GM12878 (cell line): ENCODE measurements at regions not wholly inside any gene's neighbourhood (a gene's known extent, or its start where the extent isn't known, plus 50 kb on each side); places are given as distances from the start of the nearest gene placed in this dataset.

ENCODE experiments used
- ATAC-seq: fragments of 200-7000 bp; cut with Tn5 transposase; 3 replicates; pipeline ENCODE4 v1.9.1; 2020; ENCODE audit warnings: mild to moderate bottlenecking, moderate library complexity
- BruUV-seq: library from RNA; stranded (reverse); fragments of 400-500 nt; replicated peaks from 2 replicates; lab custom pipeline; 2021; lab: Mats Ljungman, UMichigan
- CTCF ChIA-PET: fragments of 300-600 bp; sonication (Branson Sonifier 250); formaldehyde crosslinking; extraction: SDS; loops from one replicate; lab custom pipeline; 2021; ENCODE audit warnings: inconsistent platforms; lab: Yijun Ruan, JAX
- POLR2A ChIA-PET: fragments of 350-600 bp; formaldehyde crosslinking; extraction: SDS; loops from one replicate; lab custom pipeline; 2021; ENCODE audit warnings: inconsistent platforms; lab: Charles Lee
- RAD21 ChIA-PET: fragments of 300-600 bp; sonication (Branson Sonifier 250); formaldehyde crosslinking; loops from one replicate; lab custom pipeline; 2023; ENCODE audit warnings: antibody characterized with exemption; ENCODE audit not compliant: unreplicated experiment; lab: Charles Lee
- SMC1A ChIA-PET: fragments of 300-600 bp; sonication (Branson Sonifier 250); formaldehyde crosslinking; loops from one replicate; lab custom pipeline; 2023; ENCODE audit not compliant: unreplicated experiment, uncharacterized antibody; lab: Charles Lee
- DNase-seq: peaks from one replicate; pipeline ENCODE4 v3.0.0-alpha.2; 2011; ENCODE audit warnings: low read depth, low spot score
- FAIRE-seq: peaks from 3 replicates; lab custom pipeline; 2011; peaks lifted over from hg19 to GRCh38; lab: Jason Lieb, UNC
- H2AFZ ChIP-seq: 2 replicates; pipeline ENCODE4 v1.6.0; 2011; ENCODE audit warnings: low read depth, low read length, control low read depth; ENCODE audit not compliant: control insufficient read depth
- H3K27ac ChIP-seq: 2 replicates; pipeline ENCODE4 v1.5.1; 2011; ENCODE audit warnings: control low read depth; ENCODE audit not compliant: control insufficient read depth, insufficient read depth
- H3K27me3 ChIP-seq, 2 experiments: replicated peaks in 1 of 2; 2 replicates each; pipeline versions ENCODE4 v1.6.0 to v1.6.1; 2011; ENCODE audit warnings: low read length in 1 of 2; ENCODE audit not compliant: control insufficient read depth in 2 of 2, insufficient read depth in 2 of 2
- H3K36me3 ChIP-seq, 2 experiments: 2 replicates each; pipeline ENCODE4 v1.5.1; 2011; ENCODE audit warnings: low read length in 1 of 2; ENCODE audit not compliant: control insufficient read depth in 2 of 2, insufficient read depth in 2 of 2
- H3K4me1 ChIP-seq: 2 replicates; pipeline ENCODE4 v1.6.1; 2011; ENCODE audit warnings: mild to moderate bottlenecking, low read length, moderate library complexity, mixed read lengths; ENCODE audit not compliant: control insufficient read depth, insufficient read depth
- H3K4me2 ChIP-seq: 2 replicates; pipeline ENCODE4 v1.6.0; 2011; ENCODE audit warnings: control low read depth; ENCODE audit not compliant: control insufficient read depth, insufficient read depth
- H3K4me3 ChIP-seq: fragments of 200-600 bp; sonication (generic); 2 replicates; pipeline ENCODE4 v1.5.1; 2016
- H3K79me2 ChIP-seq: 2 replicates; pipeline ENCODE4 v1.6.0; 2011; ENCODE audit warnings: low read length; ENCODE audit not compliant: control insufficient read depth, insufficient read depth
- H3K9ac ChIP-seq: 2 replicates; pipeline ENCODE4 v1.8.0; 2011; ENCODE audit warnings: low read length, control low read depth, mixed read lengths; ENCODE audit not compliant: control insufficient read depth, insufficient read depth
- H3K9me3 ChIP-seq: replicated peaks from 3 replicates; pipeline ENCODE4 v1.5.1; 2011; ENCODE audit warnings: mild to moderate bottlenecking, low read length; ENCODE audit not compliant: control insufficient read depth, insufficient read depth
- H4K20me1 ChIP-seq: 2 replicates; pipeline ENCODE4 v1.6.0; 2011; ENCODE audit not compliant: control insufficient read depth, insufficient read depth
- BHLHE40 ChIP-seq, 2 experiments: fragments of 450-650 bp in 1 of 2; IDR thresholded peaks; 2 replicates each; pipeline ENCODE4 v1.6.1; 2011 to 2017; ENCODE audit warnings: low read depth in 2 of 2, borderline replicate concordance in 1 of 2, improper control_type of control experiment in 1 of 2, low read length in 1 of 2, mild to moderate bottlenecking in 1 of 2
- BMI1 ChIP-seq: fragments of 450-650 bp; IDR thresholded peaks from 2 replicates; pipeline ENCODE4 v1.6.1; 2016; ENCODE audit warnings: mild to moderate bottlenecking, moderate library complexity, borderline replicate concordance
- CBX5 ChIP-seq: sonication (generic); IDR thresholded peaks from 2 replicates; pipeline ENCODE4 v1.6.1; 2016; ENCODE audit warnings: low read depth, moderate library complexity, mild to moderate bottlenecking, inconsistent platforms
- CHD2 ChIP-seq: IDR thresholded peaks from 2 replicates; pipeline ENCODE4 v1.6.1; 2011; ENCODE audit warnings: low read depth, low read length, improper control_type of control experiment, borderline replicate concordance
- EP300 ChIP-seq, 2 experiments: fragments of 150-350 bp in 1 of 2; IDR thresholded peaks; 2 replicates each; pipeline ENCODE4 v1.6.1; 2011 to 2012; ENCODE audit warnings: low read depth in 2 of 2, low read length in 2 of 2, borderline replicate concordance in 1 of 2, improper control_type of control experiment in 1 of 2, inconsistent platforms in 1 of 2; ENCODE audit not compliant: control insufficient read depth in 1 of 2
- ESRRA ChIP-seq: IDR thresholded peaks from 2 replicates; pipeline ENCODE4 v1.6.1; 2012; ENCODE audit warnings: mild to moderate bottlenecking, low read length, improper control_type of control experiment
- MAX ChIP-seq: IDR thresholded peaks from 2 replicates; pipeline ENCODE4 v1.6.1; 2012; ENCODE audit warnings: low read depth, low read length, improper control_type of control experiment
- NBN ChIP-seq: fragments of 450-650 bp; IDR thresholded peaks from 2 replicates; pipeline ENCODE4 v1.6.1; 2016
- NR2F1 ChIP-seq: fragments of 450-650 bp; conservative IDR thresholded peaks from 2 replicates; pipeline ENCODE4 v1.6.1; 2017; ENCODE audit warnings: mild to moderate bottlenecking
- PAX5 ChIP-seq: IDR thresholded peaks from 2 replicates; pipeline ENCODE4 v1.6.1; 2011; ENCODE audit warnings: low read depth, low read length, borderline replicate concordance
- PBX3 ChIP-seq: IDR thresholded peaks from 2 replicates; pipeline ENCODE4 v1.6.1; 2011; ENCODE audit warnings: mild to moderate bottlenecking, low read depth, low read length, moderate library complexity; ENCODE audit not compliant: insufficient replicate concordance
- POLR2A ChIP-seq: IDR thresholded peaks from 2 replicates; pipeline ENCODE4 v1.6.1; 2011; ENCODE audit warnings: low read depth, mild to moderate bottlenecking, low read length
- POLR2AphosphoS5 ChIP-seq: IDR thresholded peaks from 2 replicates; pipeline ENCODE4 v1.6.1; 2011; ENCODE audit warnings: mild to moderate bottlenecking, low read length, inconsistent platforms
- SMAD5 ChIP-seq: IDR thresholded peaks from 2 replicates; pipeline ENCODE4 v1.6.1; 2016; ENCODE audit warnings: antibody characterized with exemption, low read depth
- SMARCA5 ChIP-seq: fragments of 450-650 bp; IDR thresholded peaks from 2 replicates; pipeline ENCODE4 v1.6.1; 2017; ENCODE audit warnings: mild to moderate bottlenecking
- SREBF2 ChIP-seq: IDR thresholded peaks from 2 replicates; pipeline ENCODE4 v1.6.1; 2012; ENCODE audit warnings: mild to moderate bottlenecking, low read length
- STAT3 ChIP-seq: IDR thresholded peaks from 2 replicates; pipeline ENCODE4 v1.6.1; 2011; ENCODE audit warnings: low read depth, low read length, improper control_type of control experiment
- ZZZ3 ChIP-seq: IDR thresholded peaks from 2 replicates; pipeline ENCODE4 v1.6.1; 2011; ENCODE audit warnings: low read depth; ENCODE audit not compliant: control insufficient read depth, insufficient read length
- WGBS: methylation state at CpG from one replicate; pipeline ENCODE4 v1.1.6; 2016; ENCODE audit warnings: low lambda C conversion rate; ENCODE audit not compliant: insufficient replicate concordance, insufficient coverage; ENCODE audit errors: missing lambda C conversion rate; 5-methylcytosine and 5-hydroxymethylcytosine counted together
- in situ Hi-C: fragments of 300-500 bp; cut with MboI; formaldehyde crosslinking; loops from 9 replicates; pipeline ENCODE4 v1.14.3; 2018; ENCODE audit warnings: mixed read lengths
- intact Hi-C: fragments of 100-400 bp; cut with micrococcal nuclease; formaldehyde crosslinking; loops from one replicate; pipeline ENCODE4 v1.14.2; 2022; ENCODE audit not compliant: unreplicated experiment
- TF ChIP-seq, protein P1 (sequence below): fragments of 450-650 bp; IDR thresholded peaks from 2 replicates; pipeline ENCODE4 v1.6.1; 2017; ENCODE audit warnings: antibody characterized with exemption, mild to moderate bottlenecking, moderate library complexity
- TF ChIP-seq, protein P2 (sequence below): fragments of 450-650 bp; formaldehyde crosslinking; IDR thresholded peaks from 2 replicates; pipeline ENCODE4 v1.4.0; 2022; ENCODE audit warnings: mild to moderate bottlenecking, moderate library complexity

- ChIA-PET RAD21 (no interaction called here), POLR2A (no interaction called here), CTCF (no interaction called here), SMC1A (no interaction called here)
- H3K36me3 ChIP-seq = no peaks in the 10 kb centered on the region
- FAIRE-seq (no peak), ATAC-seq (no peak), DNase-seq (no peak)
- TF ChIP-seq, protein P1, sequence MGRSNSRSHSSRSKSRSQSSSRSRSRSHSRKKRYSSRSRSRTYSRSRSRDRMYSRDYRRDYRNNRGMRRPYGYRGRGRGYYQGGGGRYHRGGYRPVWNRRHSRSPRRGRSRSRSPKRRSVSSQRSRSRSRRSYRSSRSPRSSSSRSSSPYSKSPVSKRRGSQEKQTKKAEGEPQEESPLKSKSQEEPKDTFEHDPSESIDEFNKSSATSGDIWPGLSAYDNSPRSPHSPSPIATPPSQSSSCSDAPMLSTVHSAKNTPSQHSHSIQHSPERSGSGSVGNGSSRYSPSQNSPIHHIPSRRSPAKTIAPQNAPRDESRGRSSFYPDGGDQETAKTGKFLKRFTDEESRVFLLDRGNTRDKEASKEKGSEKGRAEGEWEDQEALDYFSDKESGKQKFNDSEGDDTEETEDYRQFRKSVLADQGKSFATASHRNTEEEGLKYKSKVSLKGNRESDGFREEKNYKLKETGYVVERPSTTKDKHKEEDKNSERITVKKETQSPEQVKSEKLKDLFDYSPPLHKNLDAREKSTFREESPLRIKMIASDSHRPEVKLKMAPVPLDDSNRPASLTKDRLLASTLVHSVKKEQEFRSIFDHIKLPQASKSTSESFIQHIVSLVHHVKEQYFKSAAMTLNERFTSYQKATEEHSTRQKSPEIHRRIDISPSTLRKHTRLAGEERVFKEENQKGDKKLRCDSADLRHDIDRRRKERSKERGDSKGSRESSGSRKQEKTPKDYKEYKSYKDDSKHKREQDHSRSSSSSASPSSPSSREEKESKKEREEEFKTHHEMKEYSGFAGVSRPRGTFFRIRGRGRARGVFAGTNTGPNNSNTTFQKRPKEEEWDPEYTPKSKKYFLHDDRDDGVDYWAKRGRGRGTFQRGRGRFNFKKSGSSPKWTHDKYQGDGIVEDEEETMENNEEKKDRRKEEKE = no peak
- TF ChIP-seq CBX5 (no peak), BMI1 (no peak), ESRRA (no peak), SMARCA5 (no peak), SMAD5 (no peak), EP300 (IDR thresholded peaks at IDR 0.05; ENCODE audit: borderline replicate concordance in 1 of 2, control insufficient read depth in 1 of 2, low read depth in 2 of 2, low read length in 2 of 2) (no peak), STAT3 (no peak), CHD2 (no peak), POLR2AphosphoS5 (no peak), NR2F1 (no peak), PAX5 (no peak), PBX3 (no peak), POLR2A (no peak), NBN (no peak), BHLHE40 (IDR thresholded peaks at IDR 0.05; ENCODE audit: borderline replicate concordance in 1 of 2, low read depth in 2 of 2, low read length in 1 of 2) (no peak), SREBF2 (no peak), MAX (no peak), ZZZ3 (no peak)
- TF ChIP-seq, protein P2, sequence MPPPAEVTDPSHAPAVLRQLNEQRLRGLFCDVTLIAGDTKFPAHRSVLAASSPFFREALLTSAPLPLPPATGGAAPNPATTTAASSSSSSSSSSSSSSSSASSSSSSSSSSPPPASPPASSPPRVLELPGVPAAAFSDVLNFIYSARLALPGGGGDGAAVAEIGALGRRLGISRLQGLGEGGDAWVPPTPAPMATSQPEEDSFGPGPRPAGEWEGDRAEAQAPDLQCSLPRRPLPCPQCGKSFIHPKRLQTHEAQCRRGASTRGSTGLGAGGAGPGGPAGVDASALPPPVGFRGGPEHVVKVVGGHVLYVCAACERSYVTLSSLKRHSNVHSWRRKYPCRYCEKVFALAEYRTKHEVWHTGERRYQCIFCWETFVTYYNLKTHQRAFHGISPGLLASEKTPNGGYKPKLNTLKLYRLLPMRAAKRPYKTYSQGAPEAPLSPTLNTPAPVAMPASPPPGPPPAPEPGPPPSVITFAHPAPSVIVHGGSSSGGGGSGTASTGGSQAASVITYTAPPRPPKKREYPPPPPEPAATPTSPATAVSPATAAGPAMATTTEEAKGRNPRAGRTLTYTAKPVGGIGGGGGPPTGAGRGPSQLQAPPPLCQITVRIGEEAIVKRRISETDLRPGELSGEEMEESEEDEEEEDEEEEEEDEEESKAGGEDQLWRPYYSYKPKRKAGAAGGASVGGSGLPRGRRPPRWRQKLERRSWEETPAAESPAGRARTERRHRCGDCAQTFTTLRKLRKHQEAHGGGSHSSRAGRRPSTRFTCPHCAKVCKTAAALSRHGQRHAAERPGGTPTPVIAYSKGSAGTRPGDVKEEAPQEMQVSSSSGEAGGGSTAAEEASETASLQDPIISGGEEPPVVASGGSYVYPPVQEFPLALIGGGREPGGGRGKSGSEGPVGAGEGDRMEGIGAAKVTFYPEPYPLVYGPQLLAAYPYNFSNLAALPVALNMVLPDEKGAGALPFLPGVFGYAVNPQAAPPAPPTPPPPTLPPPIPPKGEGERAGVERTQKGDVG (CRISPR knock-in tag) = no peak
- H2AFZ ChIP-seq = no peak overlapping the region
- WGBS = 0% methylated on average over 2 of the region's 2 CpGs
- intact Hi-C loops (no loop called here), in situ Hi-C loops (no loop called here)
- H3K27me3 ChIP-seq = no peaks in the 10 kb centered on the region
- no peaks in the 10 kb centered on the region for H4K20me1 ChIP-seq
- no peak overlapping the region for H3K4me2 ChIP-seq
- H3K27ac ChIP-seq = no peak overlapping the region
- no peaks in the 10 kb centered on the region for H3K79me2 ChIP-seq
- no peak overlapping the region for H3K9ac ChIP-seq
- BruUV-seq = no TSS peak
- H3K4me3 ChIP-seq = no peak overlapping the region
- H3K9me3 ChIP-seq = no peaks in the 10 kb centered on the region
- H3K4me1 ChIP-seq = no peaks in the 10 kb centered on the region
Measured at GRCh38 chr5:29960323-29960722, 1233.2 kb upstream of the CDH6 start.
